GM12873 (cell line): ENCODE measurements at regions not wholly inside any gene's neighbourhood (a gene's known extent, or its start where the extent isn't known, plus 50 kb on each side); places are given as distances from the start of the nearest gene placed in this dataset.

Experiments used
- TF ChIP-seq, protein P1 (sequence below): IDR thresholded peaks from 2 replicates; pipeline ENCODE4 v1.5.1; 2012; ENCODE audit warnings: low read depth, mild to moderate bottlenecking, moderate library complexity, low read length, control low read depth; ENCODE audit not compliant: insufficient read depth; ENCODE audit errors: missing control alignments

GRCh38 chr4:115501656-115502055, 388.2 kb upstream of the NDST4 start:
- TF ChIP-seq, protein P1, sequence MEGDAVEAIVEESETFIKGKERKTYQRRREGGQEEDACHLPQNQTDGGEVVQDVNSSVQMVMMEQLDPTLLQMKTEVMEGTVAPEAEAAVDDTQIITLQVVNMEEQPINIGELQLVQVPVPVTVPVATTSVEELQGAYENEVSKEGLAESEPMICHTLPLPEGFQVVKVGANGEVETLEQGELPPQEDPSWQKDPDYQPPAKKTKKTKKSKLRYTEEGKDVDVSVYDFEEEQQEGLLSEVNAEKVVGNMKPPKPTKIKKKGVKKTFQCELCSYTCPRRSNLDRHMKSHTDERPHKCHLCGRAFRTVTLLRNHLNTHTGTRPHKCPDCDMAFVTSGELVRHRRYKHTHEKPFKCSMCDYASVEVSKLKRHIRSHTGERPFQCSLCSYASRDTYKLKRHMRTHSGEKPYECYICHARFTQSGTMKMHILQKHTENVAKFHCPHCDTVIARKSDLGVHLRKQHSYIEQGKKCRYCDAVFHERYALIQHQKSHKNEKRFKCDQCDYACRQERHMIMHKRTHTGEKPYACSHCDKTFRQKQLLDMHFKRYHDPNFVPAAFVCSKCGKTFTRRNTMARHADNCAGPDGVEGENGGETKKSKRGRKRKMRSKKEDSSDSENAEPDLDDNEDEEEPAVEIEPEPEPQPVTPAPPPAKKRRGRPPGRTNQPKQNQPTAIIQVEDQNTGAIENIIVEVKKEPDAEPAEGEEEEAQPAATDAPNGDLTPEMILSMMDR: no peak

DNA sequence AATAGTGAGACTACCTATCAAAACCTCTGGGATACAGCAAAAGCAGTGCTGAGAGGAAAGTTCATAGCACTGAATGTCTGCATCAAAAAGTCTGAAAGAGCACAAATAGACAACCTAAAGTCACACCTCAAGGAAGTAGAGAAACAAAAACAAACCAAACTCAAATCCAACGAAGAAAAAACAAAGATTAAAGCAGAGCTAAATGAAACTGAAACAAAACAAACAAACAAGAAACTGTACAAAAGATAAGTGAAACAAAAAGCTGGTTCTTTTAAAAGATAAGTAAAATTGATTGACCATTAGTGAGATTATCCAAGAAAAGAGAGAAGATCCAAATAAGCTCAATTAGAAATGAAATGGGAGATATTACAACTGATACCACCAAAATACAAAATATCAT, 378.3 kb upstream of the NDST4 start:
- TF ChIP-seq, protein P1: no peak

DNA sequence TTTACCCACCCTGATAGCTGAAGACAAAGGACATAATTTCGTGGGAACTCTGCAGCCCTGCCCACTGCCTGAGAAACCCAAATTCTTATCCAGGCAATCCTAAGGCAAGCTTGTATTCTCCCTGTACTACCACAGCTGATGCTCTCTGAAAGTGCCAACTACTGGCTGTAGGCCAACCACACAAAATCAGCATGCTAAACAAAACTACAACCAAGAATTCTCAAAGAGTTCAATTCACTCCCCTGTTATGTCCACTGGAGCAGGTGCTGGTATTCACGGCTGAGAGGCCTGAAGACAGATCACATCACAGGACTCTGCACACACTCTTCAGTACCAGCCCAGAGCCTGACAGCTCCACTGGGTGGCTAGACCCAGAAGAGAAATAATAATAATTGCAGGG, 375.9 kb upstream of the NDST4 start:
- TF ChIP-seq, protein P1: no peak

DNA sequence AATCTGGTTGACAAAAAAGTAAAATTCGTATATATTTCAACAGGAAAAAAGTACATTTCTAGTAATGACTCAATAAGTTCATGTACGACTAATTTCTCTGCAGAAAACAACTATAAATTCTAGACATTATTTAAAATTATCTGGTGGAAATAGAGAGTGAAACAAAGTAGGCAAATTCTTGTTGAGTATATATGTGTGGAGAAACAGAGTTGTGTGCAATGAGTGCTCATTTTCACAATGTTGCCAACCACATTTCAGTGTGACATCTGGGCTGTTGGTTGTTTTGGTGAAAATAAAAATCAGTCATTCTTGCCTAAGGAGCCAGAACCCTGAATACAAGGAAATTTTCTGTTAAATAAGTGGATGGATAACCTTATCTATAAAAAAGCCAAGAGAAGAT, 372.0 kb upstream of the NDST4 start:
- TF ChIP-seq, protein P1: no peak

DNA sequence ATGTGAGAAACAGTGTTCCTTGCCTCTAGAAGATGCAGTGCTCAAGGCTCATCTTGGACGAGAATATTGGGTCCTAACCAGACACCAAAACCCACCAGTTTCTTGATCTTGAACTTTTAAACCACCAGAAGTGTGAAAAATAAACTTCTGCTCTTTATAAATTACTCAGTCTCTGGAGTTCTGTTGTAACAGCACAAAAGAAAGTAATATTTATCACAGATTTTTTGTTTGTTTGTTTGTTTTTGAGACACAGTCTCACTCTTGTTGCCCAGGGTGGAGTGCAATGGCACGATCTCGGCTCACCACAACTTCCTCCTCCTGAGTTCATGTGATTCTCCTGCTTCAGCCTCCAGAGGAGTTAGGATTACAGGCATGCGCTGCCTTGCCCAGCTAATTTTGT, 371.1 kb upstream of the NDST4 start:
- TF ChIP-seq, protein P1: no peak

DNA sequence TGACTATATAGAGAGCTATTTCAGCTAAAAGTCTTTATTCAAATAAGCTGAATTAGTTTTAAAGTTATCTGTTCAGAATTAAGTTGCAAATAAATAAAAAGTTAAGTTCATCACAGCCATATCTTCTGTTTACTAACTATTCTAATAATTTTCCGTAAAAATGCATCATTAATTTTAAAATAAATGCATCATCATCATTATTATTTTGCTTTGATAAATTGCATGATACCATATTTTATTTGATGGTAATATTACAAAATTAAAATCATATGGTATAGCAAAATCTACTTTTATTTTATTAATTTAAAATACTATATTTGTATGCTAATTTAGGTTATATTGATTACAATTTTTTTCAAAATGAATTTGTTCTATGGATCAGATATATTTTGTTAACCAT, 357.3 kb upstream of the NDST4 start:
- TF ChIP-seq, protein P1: no peak

DNA sequence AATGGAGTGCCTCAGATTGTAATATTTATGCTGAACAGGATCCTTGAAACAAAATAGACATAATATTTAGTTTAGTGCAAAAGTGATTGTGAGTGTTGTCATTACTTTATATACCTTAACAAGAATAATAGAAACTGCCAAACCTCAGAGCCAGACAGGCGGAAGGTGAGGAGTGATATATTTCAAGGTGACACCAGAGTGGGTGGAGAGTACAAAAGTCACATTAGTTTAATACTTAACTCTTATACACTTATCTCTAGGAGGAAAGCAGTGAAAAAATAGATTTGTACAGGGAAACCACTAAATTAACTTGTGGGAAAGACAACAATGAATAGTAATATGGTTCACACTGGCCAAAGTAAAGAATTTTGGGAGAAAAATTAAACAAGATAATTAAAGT, 342.8 kb upstream of the NDST4 start:
- TF ChIP-seq, protein P1: no peak

DNA sequence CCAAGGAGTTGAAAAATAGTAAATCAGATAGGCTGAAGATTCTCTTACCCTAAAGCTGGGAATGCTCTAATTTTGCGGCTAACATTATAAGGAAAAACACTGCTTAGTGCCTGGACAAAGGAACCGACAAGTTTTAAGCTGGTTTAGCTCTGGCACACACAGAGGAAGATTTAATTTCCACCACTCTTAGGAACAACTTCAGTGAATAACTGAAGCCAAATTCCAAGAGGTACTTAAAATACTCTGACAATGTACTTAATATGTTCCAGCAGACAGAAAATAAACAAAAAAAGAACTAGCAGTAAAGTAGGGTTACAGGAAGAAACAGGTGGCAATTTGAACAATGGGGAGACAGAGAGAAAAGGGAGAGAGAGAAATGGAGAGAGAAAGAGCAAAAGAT, 340.8 kb upstream of the NDST4 start:
- TF ChIP-seq, protein P1: no peak
